Natural killer cell (primary cell): ENCODE measurements at regions not wholly inside any gene's neighbourhood (a gene's known extent, or its start where the extent isn't known, plus 50 kb on each side); places are given as distances from the start of the nearest gene placed in this dataset.

ENCODE experiments used
- ATAC-seq, 3 donors: fragments of 150-1000 bp in 2 of 3; fragments of 200-7000 bp in 1 of 3; cut with Tn5 transposase; 1 replicate in 1 of 3; 2 replicates in 2 of 3; pipeline ENCODE4 v1.10.0; 2021; ENCODE audit warnings: mild to moderate bottlenecking in 2 of 3, moderate library complexity in 2 of 3
- DNase-seq, 2 donors: peaks; one replicate each; pipeline versions ENCODE4 v3.0.0 to v3.0.0-alpha.2; 2013 to 2021; ENCODE audit warnings: mixed read lengths in 1 of 2
- H3K27ac ChIP-seq: one replicate; pipeline ENCODE4 v1.5.1; 2013; ENCODE audit warnings: mild to moderate bottlenecking, low read length
- H3K27me3 ChIP-seq: one replicate; pipeline ENCODE4 v1.6.1; 2013; ENCODE audit warnings: low read length; ENCODE audit not compliant: control insufficient read depth, insufficient read depth
- H3K36me3 ChIP-seq: one replicate; pipeline ENCODE4 v1.6.1; 2013; ENCODE audit warnings: low read length; ENCODE audit not compliant: control insufficient read depth, insufficient read depth
- H3K4me1 ChIP-seq: one replicate; pipeline ENCODE4 v1.6.1; 2013; ENCODE audit warnings: low read length; ENCODE audit not compliant: control insufficient read depth, insufficient read depth
- H3K4me3 ChIP-seq: one replicate; pipeline ENCODE4 v1.5.1; 2013; ENCODE audit warnings: low read length
- H3K9me3 ChIP-seq: one replicate; pipeline ENCODE4 v1.6.1; 2013; ENCODE audit warnings: low read length; ENCODE audit not compliant: control insufficient read depth, insufficient read depth
- H3K27ac Mint-ChIP-seq, 2 donors: one replicate each; pipeline ENCODE4 v1.8.0; 2022; ENCODE audit warnings: mild to moderate bottlenecking in 2 of 2, mixed read lengths in 2 of 2, moderate library complexity in 1 of 2
- H3K27me3 Mint-ChIP-seq, 2 donors: one replicate each; pipeline ENCODE4 v1.8.0; 2022; ENCODE audit warnings: low read depth in 2 of 2, mixed read lengths in 2 of 2
- H3K36me3 Mint-ChIP-seq: one replicate; pipeline ENCODE4 v1.8.0; 2022; ENCODE audit warnings: mixed read lengths
- H3K4me1 Mint-ChIP-seq, 2 donors: one replicate each; pipeline ENCODE4 v1.8.0; 2022; ENCODE audit warnings: mixed read lengths in 2 of 2
- H3K4me3 Mint-ChIP-seq: one replicate; pipeline ENCODE4 v1.8.0; 2022; ENCODE audit warnings: mild to moderate bottlenecking, moderate library complexity, mixed read lengths
- H3K9me3 Mint-ChIP-seq, 2 donors: one replicate each; pipeline ENCODE4 v1.8.0; 2022; ENCODE audit warnings: mixed read lengths in 2 of 2
- CTCF ChIP-seq: fragments of 200-600 bp; IDR thresholded peaks from one replicate; pipeline ENCODE4 v1.8.0; 2022; ENCODE audit warnings: antibody characterized with exemption
- WGBS: methylation state at CpG from one replicate; pipeline ENCODE4 v1.1.7; 2013; ENCODE audit warnings: missing lambda C conversion rate; ENCODE audit not compliant: insufficient coverage; 5-methylcytosine and 5-hydroxymethylcytosine counted together
- intact Hi-C: fragments of 100-400 bp; cut with micrococcal nuclease; formaldehyde crosslinking; loops from one replicate; pipeline ENCODE4 v1.14.2; 2022

GRCh38 chr1:29864431-29865022 is 628.2 kb downstream of the PTPRU start:
- Histone ChIP-seq H3K4me3 (no peak overlapping the region), H3K36me3 (no peaks in the 10 kb centered on the region), H3K27me3 (no peaks in the 10 kb centered on the region), H3K4me1 (no peaks in the 10 kb centered on the region), H3K27ac (no peak overlapping the region), H3K9me3 (peaks cover 7% of the 10 kb centered on the region)
- H3K36me3 Mint-ChIP-seq: no peaks in the 10 kb centered on the region
- no peak overlapping the region for H3K4me3 Mint-ChIP-seq
- 69% methylated on average over 4 of the region's 5 CpGs for WGBS
- ATAC-seq: no peak
- peaks cover 0 to 24% of the 10 kb centered on the region in 2 donors for H3K27me3 Mint-ChIP-seq
- intact Hi-C loops: no loop called here
- peaks cover 0 to 6% of the 10 kb centered on the region in 2 donors for H3K9me3 Mint-ChIP-seq
- DNase-seq: no peak
- no peak overlapping the region for H3K27ac Mint-ChIP-seq
- no peak for TF ChIP-seq CTCF
- H3K4me1 Mint-ChIP-seq: no peaks in the 10 kb centered on the region

GRCh38 chr1:29861922-29862321 is 625.6 kb downstream of the PTPRU start:
- peaks cover 0 to 6% of the 10 kb centered on the region in 2 donors for H3K9me3 Mint-ChIP-seq
- no peak for ATAC-seq
- WGBS: 53% methylated on average over 1 of the region's 1 CpG
- H3K4me3 Mint-ChIP-seq: no peak overlapping the region
- no peaks in the 10 kb centered on the region for H3K4me1 Mint-ChIP-seq
- DNase-seq: no peak
- peaks cover 0 to 27% of the 10 kb centered on the region in 2 donors for H3K27me3 Mint-ChIP-seq
- Histone ChIP-seq H3K36me3 (no peaks in the 10 kb centered on the region), H3K4me3 (no peak overlapping the region), H3K4me1 (no peaks in the 10 kb centered on the region), H3K27ac (no peak overlapping the region), H3K27me3 (no peaks in the 10 kb centered on the region), H3K9me3 (peaks cover 7% of the 10 kb centered on the region)
- no peak overlapping the region for H3K27ac Mint-ChIP-seq
- intact Hi-C loops: no loop called here
- TF ChIP-seq CTCF: no peak
- H3K36me3 Mint-ChIP-seq: no peaks in the 10 kb centered on the region

GRCh38 chr1:29861446-29861845 is 625.1 kb downstream of the PTPRU start:
- intact Hi-C loops: no loop called here
- Mint-ChIP-seq H3K4me1 (no peaks in the 10 kb centered on the region), H3K27me3 (peaks cover 0 to 24% of the 10 kb centered on the region in 2 donors), H3K27ac (no peak overlapping the region), H3K4me3 (no peak overlapping the region), H3K9me3 (peaks cover 0 to 6% of the 10 kb centered on the region in 2 donors), H3K36me3 (no peaks in the 10 kb centered on the region)
- TF ChIP-seq CTCF: no peak
- Histone ChIP-seq H3K4me3 (no peak overlapping the region), H3K27ac (no peak overlapping the region), H3K27me3 (no peaks in the 10 kb centered on the region), H3K9me3 (peaks cover 7% of the 10 kb centered on the region), H3K36me3 (no peaks in the 10 kb centered on the region), H3K4me1 (no peaks in the 10 kb centered on the region)
- 79% methylated on average over 1 of the region's 1 CpG for whole genome bisulfite sequencing
- DNase-seq (no peak), ATAC-seq (no peak)

GRCh38 chr1:29860681-29861080 is 624.4 kb downstream of the PTPRU start:
- H3K36me3 Mint-ChIP-seq: no peaks in the 10 kb centered on the region
- intact Hi-C loops: no loop called here
- no peaks in the 10 kb centered on the region for H3K4me1 ChIP-seq
- ATAC-seq: no peak
- H3K27me3 Mint-ChIP-seq: peaks cover 0 to 21% of the 10 kb centered on the region in 2 donors
- H3K4me1 Mint-ChIP-seq: no peaks in the 10 kb centered on the region
- no peaks in the 10 kb centered on the region for H3K36me3 ChIP-seq
- no peak for DNase-seq
- WGBS: 92% methylated on average over 2 of the region's 2 CpGs
- no peak overlapping the region for H3K4me3 ChIP-seq
- peaks cover 7% of the 10 kb centered on the region for H3K9me3 ChIP-seq
- no peak overlapping the region for H3K27ac ChIP-seq
- no peak overlapping the region for H3K4me3 Mint-ChIP-seq
- no peak for TF ChIP-seq CTCF
- H3K27me3 ChIP-seq: no peaks in the 10 kb centered on the region
- H3K9me3 Mint-ChIP-seq: peaks cover 0 to 6% of the 10 kb centered on the region in 2 donors
- H3K27ac Mint-ChIP-seq: no peak overlapping the region
